C4-2B (cell line): ENCODE measurements at regions not wholly inside any gene's neighbourhood (a gene's known extent, or its start where the extent isn't known, plus 50 kb on each side); places are given as distances from the start of the nearest gene placed in this dataset.

Source experiments
- CTCF ChIP-seq: fragments of 450-650 bp; conservative IDR thresholded peaks from 2 replicates; pipeline ENCODE4 v1.5.1; 2017; ENCODE audit warnings: mild to moderate bottlenecking
- ZFX ChIP-seq: fragments of 450-650 bp; IDR thresholded peaks from 2 replicates; pipeline ENCODE4 v1.6.1; 2017

DNA sequence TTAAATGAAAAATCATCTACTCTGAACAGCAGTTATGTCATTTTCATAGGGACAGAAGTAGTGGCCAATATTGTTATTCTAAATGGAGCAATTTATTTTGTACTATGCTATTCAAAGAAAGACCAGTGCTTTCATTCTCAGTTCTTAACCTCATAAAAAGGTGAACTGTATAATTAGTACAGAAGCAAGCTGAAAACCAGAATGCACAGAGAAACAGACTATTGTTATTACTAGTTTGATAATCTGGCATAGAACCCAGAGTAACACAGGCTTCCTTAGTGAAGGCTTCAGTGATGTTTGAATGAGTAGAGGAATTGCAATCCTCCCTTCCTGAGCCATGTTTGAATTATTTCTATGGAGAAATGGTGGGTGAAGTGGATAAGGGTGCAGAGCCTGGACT is 131.6 kb upstream of the LRRC7 start:
- TF ChIP-seq CTCF (no peak), ZFX (no peak)
